ENCODE measurements at regions not wholly inside any gene's neighbourhood (a gene's known extent, or its start where the extent isn't known, plus 50 kb on each side); places are given as distances from the start of the nearest gene placed in this dataset.

DNA sequence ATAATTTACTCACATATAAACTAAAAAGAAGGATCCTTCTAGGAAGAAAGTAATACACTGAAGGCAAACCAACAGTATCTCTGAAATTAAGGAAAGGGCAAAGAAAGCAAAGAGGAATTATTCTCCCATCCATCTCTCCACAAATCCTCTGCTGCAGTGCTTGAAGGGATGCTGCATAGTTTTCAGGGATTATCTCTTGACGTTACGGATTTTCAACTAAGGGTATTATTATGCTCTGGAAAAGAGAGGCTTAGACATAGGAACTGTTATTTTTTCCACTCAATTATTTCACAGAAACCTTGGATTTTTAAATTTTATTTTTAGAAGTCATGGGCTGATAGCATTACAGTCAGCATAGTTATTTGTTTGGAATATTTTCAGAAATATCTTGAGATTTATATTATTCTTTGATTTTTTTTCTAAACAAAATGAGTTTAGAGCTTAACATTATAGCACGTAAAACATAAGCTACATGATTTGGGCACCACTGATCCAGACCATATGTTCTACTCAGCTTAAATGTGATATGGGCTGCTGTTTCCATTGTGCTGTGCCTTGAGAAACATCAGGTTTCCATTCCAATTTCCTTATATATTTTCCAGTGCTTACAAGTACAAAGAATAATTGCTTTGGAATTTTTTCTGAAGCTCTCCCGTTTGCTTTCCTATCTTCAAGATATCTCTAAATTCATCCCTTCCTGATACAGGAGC is 57.9 kb upstream of the DCN start:
- Histone ChIP-seq H3K36me3 (no peaks in the 10 kb centered on the region), H3K4me3 (no peak overlapping the region), H3K27ac (peak overlapping the region in 1 of 4 donors; percentile 5), H3K27me3 (no peaks in the 10 kb centered on the region), H3K9me3 (no peaks in the 10 kb centered on the region), H3K4me1 (no peaks in the 10 kb centered on the region)
- DNase-seq, result no peak
- TF ChIP-seq, protein P1, sequence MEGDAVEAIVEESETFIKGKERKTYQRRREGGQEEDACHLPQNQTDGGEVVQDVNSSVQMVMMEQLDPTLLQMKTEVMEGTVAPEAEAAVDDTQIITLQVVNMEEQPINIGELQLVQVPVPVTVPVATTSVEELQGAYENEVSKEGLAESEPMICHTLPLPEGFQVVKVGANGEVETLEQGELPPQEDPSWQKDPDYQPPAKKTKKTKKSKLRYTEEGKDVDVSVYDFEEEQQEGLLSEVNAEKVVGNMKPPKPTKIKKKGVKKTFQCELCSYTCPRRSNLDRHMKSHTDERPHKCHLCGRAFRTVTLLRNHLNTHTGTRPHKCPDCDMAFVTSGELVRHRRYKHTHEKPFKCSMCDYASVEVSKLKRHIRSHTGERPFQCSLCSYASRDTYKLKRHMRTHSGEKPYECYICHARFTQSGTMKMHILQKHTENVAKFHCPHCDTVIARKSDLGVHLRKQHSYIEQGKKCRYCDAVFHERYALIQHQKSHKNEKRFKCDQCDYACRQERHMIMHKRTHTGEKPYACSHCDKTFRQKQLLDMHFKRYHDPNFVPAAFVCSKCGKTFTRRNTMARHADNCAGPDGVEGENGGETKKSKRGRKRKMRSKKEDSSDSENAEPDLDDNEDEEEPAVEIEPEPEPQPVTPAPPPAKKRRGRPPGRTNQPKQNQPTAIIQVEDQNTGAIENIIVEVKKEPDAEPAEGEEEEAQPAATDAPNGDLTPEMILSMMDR (IDR thresholded peaks at IDR 0.05), result no peak
- TF ChIP-seq POLR2AphosphoS5 (IDR thresholded peaks at IDR 0.05) (no peak), POLR2A (IDR thresholded peaks at IDR 0.05) (no peak), EP300 (IDR thresholded peaks at IDR 0.05; ENCODE audit: low read depth) (no peak)
- in situ Hi-C loops (cut with MboI; ENCODE audit: low pct_ligation_motif_present in 1 of 4, low pct_unique_long_range_greater_than_20kb in 1 of 4, low sequenced_read_pairs in 3 of 4) (no loop called here), intact Hi-C loops (cut with DNase I; ENCODE audit: low total_unique reads) (no loop called here)
- 48 to 67% methylated on average over 4 of the region's 4 CpGs for WGBS, 2 donors (ENCODE audit: low coverage in 1 of 2)

DNA sequence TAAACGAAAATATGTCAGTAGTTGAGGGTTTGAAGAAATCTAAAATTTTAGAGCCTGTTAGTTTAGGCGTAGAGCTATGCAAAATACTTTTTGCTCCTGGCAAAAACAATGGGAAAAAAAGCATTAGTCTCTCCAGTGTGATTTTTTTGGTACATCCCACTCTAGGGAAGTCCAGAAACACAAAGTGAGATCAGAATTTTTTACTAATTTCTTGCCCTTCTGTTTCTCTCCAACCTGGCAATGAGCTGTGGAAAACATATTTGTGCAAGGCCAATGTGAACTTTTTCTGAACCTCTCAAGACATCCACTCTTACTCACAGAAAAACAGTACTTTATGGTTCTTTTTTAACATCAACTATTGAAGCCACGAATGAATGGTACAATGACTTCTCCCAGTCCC is 56.9 kb upstream of the DCN start:
- in situ Hi-C loops (cut with MboI; ENCODE audit: low pct_ligation_motif_present in 1 of 4, low pct_unique_long_range_greater_than_20kb in 1 of 4, low sequenced_read_pairs in 3 of 4), result no loop called here
- TF ChIP-seq POLR2A (IDR thresholded peaks at IDR 0.05), result no peak
- TF ChIP-seq, protein P1 (IDR thresholded peaks at IDR 0.05), result no peak
- TF ChIP-seq POLR2AphosphoS5 (IDR thresholded peaks at IDR 0.05), result no peak
- no peak for TF ChIP-seq EP300 (IDR thresholded peaks at IDR 0.05; ENCODE audit: low read depth)

More for the DNA sequence above, 56.9 kb upstream of the DCN start:
- no peaks in the 10 kb centered on the region for H3K27me3 ChIP-seq
- H3K4me1 ChIP-seq, result no peaks in the 10 kb centered on the region
- no peak overlapping the region for H3K4me3 ChIP-seq
- DNase-seq, result no peak
- intact Hi-C loops (cut with DNase I; ENCODE audit: low total_unique reads), result no loop called here
- H3K27ac ChIP-seq, result no peak overlapping the region
- WGBS, 2 donors (ENCODE audit: low coverage in 1 of 2), result 53 to 60% methylated on average over 3 of the region's 3 CpGs
- H3K9me3 ChIP-seq, result no peaks in the 10 kb centered on the region
- no peaks in the 10 kb centered on the region for H3K36me3 ChIP-seq

Small RNA genes lying in the stretch of these regions (small RNA-seq; reads per million reads assigned to genes)
- gene AC090049.2, result 0 reads per million in 4 donors
- gene RF02110, result 0 reads per million in 4 donors
